ENCODE measurements at regions not wholly inside any gene's neighbourhood (a gene's known extent, or its start where the extent isn't known, plus 50 kb on each side); places are given as distances from the start of the nearest gene placed in this dataset.

DNA sequence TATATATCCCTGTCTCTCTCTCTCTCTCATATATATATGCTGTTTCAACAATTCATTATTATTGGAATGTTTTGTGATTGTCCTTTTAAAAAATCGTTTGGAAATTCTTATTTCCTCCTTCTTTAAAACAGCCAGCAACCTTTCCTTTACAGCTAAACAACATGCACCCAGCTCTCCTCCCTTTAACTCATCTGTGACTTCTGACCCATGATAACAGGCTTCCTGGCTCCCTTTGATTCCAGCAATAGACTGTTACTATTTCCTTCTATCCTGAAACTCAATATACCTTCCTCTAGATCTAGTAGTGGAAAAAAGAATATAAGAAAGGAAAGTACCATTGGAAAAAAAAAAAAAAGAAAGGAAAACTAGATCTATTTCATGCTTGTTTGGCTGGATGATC, 254.7 kb upstream of the RGMB start:
- no peaks in the 10 kb centered on the region for H3K36me3 ChIP-seq (ENCODE audit: control insufficient read depth in 2 of 4, insufficient read depth in 4 of 4, low read length in 3 of 4)
- H2AFZ ChIP-seq (ENCODE audit: low read length): no peak overlapping the region
- H2BK5ac ChIP-seq (ENCODE audit: low read depth, low read length): no peak overlapping the region
- H3K27me3 ChIP-seq (replicated peaks in 1 of 4; ENCODE audit: control insufficient read depth in 3 of 4, extremely low read depth in 1 of 4, insufficient read depth in 3 of 4, low read length in 3 of 4): no peaks in the 10 kb centered on the region
- no peak overlapping the region for H3K4me2 ChIP-seq (ENCODE audit: insufficient read depth in 1 of 2, low read depth in 2 of 2, low read length in 2 of 2)
- peaks cover 0 to 3% (median 0%) of the 10 kb centered on the region in 4 experiments; a peak in 2 of 7 replicates for H3K4me1 ChIP-seq (replicated peaks in 1 of 4; ENCODE audit: control insufficient read depth in 3 of 4, insufficient read depth in 4 of 4, low read length in 3 of 4)
- H3K4ac ChIP-seq (replicated peaks; ENCODE audit: insufficient read length, low read depth, low read length): no peak overlapping the region
- H4K8ac ChIP-seq (ENCODE audit: extremely low read depth, insufficient read depth, low read length): no peak overlapping the region
- H4K91ac ChIP-seq (replicated peaks; ENCODE audit: insufficient read length, low read length): no peak overlapping the region
- no peak overlapping the region for H4K5ac ChIP-seq (ENCODE audit: insufficient read length, low read depth, low read length)
- no peaks in the 10 kb centered on the region; the same call in 1 of the 2 replicates for H3K23me2 ChIP-seq (ENCODE audit: low read depth, low read length)
- H3K9me3 ChIP-seq (ENCODE audit: insufficient read depth in 2 of 2, low read depth in 1 of 2, low read length in 1 of 2): no peaks in the 10 kb centered on the region
- FAIRE-seq (no peak), DNase-seq (ENCODE audit: low read depth in 1 of 2, low spot score in 2 of 2) (no peak)
- H2BK120ac ChIP-seq (replicated peaks; ENCODE audit: low read depth, low read length): no peak overlapping the region
- no peak overlapping the region for H3K27ac ChIP-seq (ENCODE audit: low read depth, low read length)
- no peak overlapping the region for H3K56ac ChIP-seq (replicated peaks; ENCODE audit: insufficient read length, low read depth, low read length)
- no peak overlapping the region for H2BK20ac ChIP-seq (ENCODE audit: low read length)
- no peak overlapping the region for H2BK12ac ChIP-seq (ENCODE audit: low read depth, low read length)
- no peak overlapping the region for H2AK5ac ChIP-seq (ENCODE audit: low read depth, low read length)
- no peak overlapping the region for H3K23ac ChIP-seq (ENCODE audit: insufficient read length)
- no peak overlapping the region for H2BK15ac ChIP-seq (ENCODE audit: low read length)
- H4K20me1 ChIP-seq (replicated peaks in 1 of 2; ENCODE audit: control insufficient read depth in 1 of 2, insufficient read depth in 2 of 2, low read length in 2 of 2): no peaks in the 10 kb centered on the region
- 81% methylated on average over 1 of the region's 1 CpG; no CpG with 5 or more reads in 1 of the 2 experiments for WGBS, 2 experiments (ENCODE audit: extremely low coverage in 1 of 2, insufficient coverage in 1 of 2, insufficient read length in 1 of 2, insufficient replicate concordance in 2 of 2, low coverage in 1 of 2, low lambda C conversion rate in 2 of 2, missing lambda C conversion rate in 1 of 2)
- H3K4me3 ChIP-seq (ENCODE audit: extremely low read depth in 1 of 4, insufficient read depth in 2 of 4, low read depth in 3 of 4, low read length in 4 of 4): no peak overlapping the region
- no peaks in the 10 kb centered on the region for H3K79me1 ChIP-seq (ENCODE audit: low read depth, low read length)
- H3K9ac ChIP-seq (replicated peaks in 1 of 4; ENCODE audit: extremely low read depth in 1 of 4, low read depth in 3 of 4, low read length in 3 of 4): no peak overlapping the region
- H3K14ac ChIP-seq (ENCODE audit: insufficient read length): no peak overlapping the region
- ChIA-PET POLR2A (ENCODE audit: partially characterized antibody) (interaction anchor here (0.7 kb wide), 1 partner anchor 443 kb away, joined by 3 read pairs; no protein-coding TSS in a partner anchor), CTCF (ENCODE audit: partially characterized antibody) (interaction anchor here (1.0 kb wide), 1 partner anchor 9 kb away, joined by 5 read pairs; no protein-coding TSS in a partner anchor)
- no peaks in the 10 kb centered on the region for H3K79me2 ChIP-seq (ENCODE audit: control insufficient read depth in 1 of 2, insufficient read depth in 2 of 2, low read length in 2 of 2)
- no peak overlapping the region for H3K18ac ChIP-seq (ENCODE audit: extremely low read depth, low read length)
- TF ChIP-seq HDAC2 (IDR thresholded peaks at IDR 0.05; ENCODE audit: borderline replicate concordance in 1 of 2, low read depth in 2 of 2, low read length in 2 of 2) (no peak), NRF1 (IDR thresholded peaks at IDR 0.05; ENCODE audit: low read depth, low read length) (no peak), GABPA (IDR thresholded peaks at IDR 0.05; ENCODE audit: borderline replicate concordance, insufficient read depth, low read length) (no peak), TEAD4 (IDR thresholded peaks at IDR 0.05; ENCODE audit: low read depth, low read length) (no peak), TBP (IDR thresholded peaks at IDR 0.05; ENCODE audit: low read depth, low read length) (no peak), NANOG (IDR thresholded peaks at IDR 0.05; ENCODE audit: insufficient read depth, low read depth, low read length, poor library complexity, severe bottlenecking) (no peak), CTBP2 (IDR thresholded peaks at IDR 0.05; ENCODE audit: borderline replicate concordance, insufficient read depth, insufficient read length, low read length) (no peak), KDM4A (IDR thresholded peaks at IDR 0.05; ENCODE audit: low read depth, low read length, severe bottlenecking) (no peak), SAP30 (IDR thresholded peaks at IDR 0.05; ENCODE audit: insufficient read depth, insufficient replicate concordance, low read length) (no peak), JUN (IDR thresholded peaks at IDR 0.05; ENCODE audit: low read depth, low read length) (no peak)
- TF ChIP-seq, protein P1, sequence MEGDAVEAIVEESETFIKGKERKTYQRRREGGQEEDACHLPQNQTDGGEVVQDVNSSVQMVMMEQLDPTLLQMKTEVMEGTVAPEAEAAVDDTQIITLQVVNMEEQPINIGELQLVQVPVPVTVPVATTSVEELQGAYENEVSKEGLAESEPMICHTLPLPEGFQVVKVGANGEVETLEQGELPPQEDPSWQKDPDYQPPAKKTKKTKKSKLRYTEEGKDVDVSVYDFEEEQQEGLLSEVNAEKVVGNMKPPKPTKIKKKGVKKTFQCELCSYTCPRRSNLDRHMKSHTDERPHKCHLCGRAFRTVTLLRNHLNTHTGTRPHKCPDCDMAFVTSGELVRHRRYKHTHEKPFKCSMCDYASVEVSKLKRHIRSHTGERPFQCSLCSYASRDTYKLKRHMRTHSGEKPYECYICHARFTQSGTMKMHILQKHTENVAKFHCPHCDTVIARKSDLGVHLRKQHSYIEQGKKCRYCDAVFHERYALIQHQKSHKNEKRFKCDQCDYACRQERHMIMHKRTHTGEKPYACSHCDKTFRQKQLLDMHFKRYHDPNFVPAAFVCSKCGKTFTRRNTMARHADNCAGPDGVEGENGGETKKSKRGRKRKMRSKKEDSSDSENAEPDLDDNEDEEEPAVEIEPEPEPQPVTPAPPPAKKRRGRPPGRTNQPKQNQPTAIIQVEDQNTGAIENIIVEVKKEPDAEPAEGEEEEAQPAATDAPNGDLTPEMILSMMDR (IDR thresholded peaks at IDR 0.05; ENCODE audit: control extremely low read depth in 1 of 3, insufficient read depth in 1 of 3, low read depth in 1 of 3, low read length in 3 of 3): no peak

Measured in H1 (cell line).